OCI-LY7 (cell line): ENCODE measurements at regions not wholly inside any gene's neighbourhood (a gene's known extent, or its start where the extent isn't known, plus 50 kb on each side); places are given as distances from the start of the nearest gene placed in this dataset.

ENCODE experiments used
- CTCF ChIP-seq: fragments of 200-600 bp; sonication (generic); conservative IDR thresholded peaks from 2 replicates; pipeline ENCODE4 v1.5.1; 2014; ENCODE audit warnings: mild to moderate bottlenecking, antibody characterized with exemption, low read length, moderate library complexity, mixed read lengths
- EZH2phosphoT487 ChIP-seq: fragments of 200-600 bp; sonication (generic); IDR thresholded peaks from 2 replicates; pipeline ENCODE4 v1.6.1; 2018; ENCODE audit warnings: low read depth, borderline replicate concordance, mild to moderate bottlenecking, mixed run types, antibody characterized with exemption, low read length, moderate library complexity, mixed read lengths

GRCh38 chr14:95462491-95462890 is 54.0 kb downstream of the SYNE3 start:
- no peak for TF ChIP-seq CTCF
- no peak for TF ChIP-seq EZH2phosphoT487
